ENCODE measurements at regions not wholly inside any gene's neighbourhood (a gene's known extent, or its start where the extent isn't known, plus 50 kb on each side); places are given as distances from the start of the nearest gene placed in this dataset.

GRCh38 chr15:47552978-47553608 is 164.2 kb upstream of the SEMA6D start:
- DNase-seq: no peak

DNA sequence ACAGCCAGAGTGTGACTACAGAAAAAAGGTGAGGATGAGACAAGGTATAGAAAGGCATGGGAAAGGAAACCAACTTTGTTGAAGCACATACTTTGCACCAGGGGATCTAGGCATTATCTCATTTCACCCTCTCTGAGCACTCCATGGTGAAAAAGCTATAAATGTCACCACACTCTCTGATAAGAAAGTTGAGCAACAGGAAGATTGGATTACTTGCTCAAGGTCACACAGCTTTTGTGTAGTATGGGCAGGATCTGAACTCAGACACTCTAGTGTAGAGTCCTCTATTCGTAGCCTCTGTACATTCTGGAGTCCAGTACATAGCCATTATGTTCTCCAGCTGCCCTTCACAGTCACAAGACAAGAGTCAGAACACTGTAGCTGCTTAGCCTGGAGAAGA is 163.4 kb upstream of the SEMA6D start:
- DNase-seq: no peak

DNA sequence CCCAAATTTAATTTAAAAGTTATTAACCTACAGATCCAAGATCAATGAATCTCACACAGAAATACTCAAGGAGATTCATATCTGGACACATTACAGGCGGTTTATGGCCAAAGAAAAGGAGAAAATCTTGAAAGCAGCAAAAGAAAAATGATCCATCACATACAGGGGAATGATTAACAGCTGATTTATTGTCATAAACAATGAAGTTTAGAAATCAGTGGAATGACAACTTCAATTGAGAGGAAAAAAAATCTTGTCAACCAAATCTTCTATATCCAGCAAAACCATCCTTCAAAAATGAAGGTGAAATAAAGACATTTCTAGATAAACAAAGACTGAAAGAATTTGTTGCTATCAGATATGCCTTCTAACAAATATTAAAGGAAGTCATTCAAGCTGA is 156.2 kb upstream of the SEMA6D start:
- DNase-seq: no peak

- DNase-seq: no peak
Observed at GRCh38 chr15:47565949-47566348, 151.4 kb upstream of the SEMA6D start.

- DNase-seq: no peak
Observed at GRCh38 chr15:47566610-47567009, 150.7 kb upstream of the SEMA6D start.

DNA sequence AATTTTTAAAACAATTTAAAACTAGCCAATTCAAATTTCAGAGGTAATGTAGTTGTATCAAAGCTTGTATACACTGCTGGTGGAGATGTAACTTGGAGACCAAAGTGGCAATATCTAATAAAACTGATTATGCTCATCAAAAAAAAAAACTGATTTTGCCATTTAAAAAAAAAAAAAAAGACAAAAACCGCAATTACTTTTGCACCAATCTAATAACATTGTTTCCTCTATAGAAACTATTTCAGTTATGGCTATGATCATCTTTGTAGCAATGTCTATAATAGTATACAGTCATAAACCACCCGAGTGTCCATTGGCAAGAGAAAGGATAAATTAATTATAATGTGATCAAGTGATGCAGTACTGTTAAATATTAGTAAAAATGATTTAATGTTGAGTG is 149.3 kb upstream of the SEMA6D start:
- DNase-seq: no peak

DNA sequence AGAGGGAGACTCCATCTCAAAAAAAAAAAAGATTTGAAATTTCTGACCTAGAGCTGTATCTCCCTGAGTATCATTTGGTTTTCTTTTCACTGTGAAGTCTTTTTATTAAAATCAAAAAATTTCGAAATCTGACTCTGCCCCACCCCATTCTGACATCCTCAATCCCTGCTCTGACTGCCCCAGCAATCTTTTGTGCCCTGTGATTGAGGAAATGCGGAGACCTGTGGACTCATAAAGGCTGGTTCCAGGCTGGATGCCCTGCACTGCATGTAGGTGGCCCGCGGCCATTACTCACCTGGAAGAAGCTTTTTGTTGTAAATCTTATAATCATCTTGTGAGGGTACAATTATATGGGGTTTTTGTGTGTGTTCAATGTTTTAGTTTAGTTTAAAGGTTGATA is 147.3 kb upstream of the SEMA6D start:
- no peak for DNase-seq

- no peak for DNase-seq
Observed at GRCh38 chr15:47570451-47570850, 146.9 kb upstream of the SEMA6D start.

DNA sequence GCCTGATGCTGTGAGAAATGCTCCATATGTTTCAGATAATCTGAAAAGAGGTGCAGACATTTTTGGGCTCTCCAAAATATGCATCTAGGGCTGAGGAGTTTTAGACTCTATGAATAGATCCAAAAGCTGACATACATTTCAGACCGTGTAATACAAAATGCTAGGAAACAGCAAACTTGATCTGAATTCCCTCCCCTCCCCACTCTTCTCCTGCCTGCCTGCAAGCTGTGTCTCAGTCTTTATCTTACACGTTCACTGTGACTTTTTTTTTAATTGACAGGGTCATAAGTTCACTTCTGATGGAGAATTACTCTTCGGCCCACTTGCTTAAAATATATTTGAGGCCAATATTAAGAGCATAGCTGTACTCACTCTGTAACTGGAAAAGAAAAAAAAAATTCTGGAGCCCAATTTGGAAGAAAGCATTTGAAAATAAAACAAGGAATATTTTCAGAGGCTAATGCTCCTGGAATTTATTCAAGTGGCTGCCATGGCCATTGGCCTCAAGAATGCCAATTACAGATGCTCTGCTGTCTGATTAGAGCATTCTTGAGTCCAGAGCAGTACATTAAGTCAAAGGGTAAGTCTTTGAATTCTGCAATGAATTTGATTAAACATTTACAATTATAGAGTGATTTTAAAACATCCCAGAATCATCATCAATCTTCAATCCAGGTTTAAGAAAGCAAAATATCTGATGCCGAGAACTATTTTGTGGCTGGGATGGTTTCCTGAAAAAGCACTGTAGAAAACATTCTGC is 146.2 kb upstream of the SEMA6D start:
- no peak for DNase-seq

GRCh38 chr15:47573673-47574072 is 143.6 kb upstream of the SEMA6D start:
- no peak for DNase-seq

DNA sequence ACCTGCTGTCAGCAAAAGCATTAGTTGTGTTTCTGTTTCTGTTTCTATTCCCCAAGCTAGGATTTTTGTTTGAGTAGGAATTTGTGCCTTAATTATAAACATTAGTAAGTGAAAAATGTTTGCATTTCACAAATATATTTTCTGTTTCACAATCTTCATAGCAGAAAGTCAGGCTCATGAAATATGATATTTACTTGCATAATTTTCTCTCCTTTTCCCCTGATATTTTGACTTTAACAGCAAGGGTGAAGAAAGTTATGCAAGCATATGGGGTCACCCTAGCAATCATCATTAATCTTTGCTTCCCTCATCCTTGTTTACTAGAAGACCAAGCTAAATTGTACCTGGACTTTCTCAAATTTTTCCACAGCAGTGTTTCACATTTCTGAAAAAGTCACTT is 140.3 kb upstream of the SEMA6D start:
- no peak for DNase-seq

- DNase-seq: no peak
Observed at GRCh38 chr15:47577461-47577860, 139.8 kb upstream of the SEMA6D start.

DNA sequence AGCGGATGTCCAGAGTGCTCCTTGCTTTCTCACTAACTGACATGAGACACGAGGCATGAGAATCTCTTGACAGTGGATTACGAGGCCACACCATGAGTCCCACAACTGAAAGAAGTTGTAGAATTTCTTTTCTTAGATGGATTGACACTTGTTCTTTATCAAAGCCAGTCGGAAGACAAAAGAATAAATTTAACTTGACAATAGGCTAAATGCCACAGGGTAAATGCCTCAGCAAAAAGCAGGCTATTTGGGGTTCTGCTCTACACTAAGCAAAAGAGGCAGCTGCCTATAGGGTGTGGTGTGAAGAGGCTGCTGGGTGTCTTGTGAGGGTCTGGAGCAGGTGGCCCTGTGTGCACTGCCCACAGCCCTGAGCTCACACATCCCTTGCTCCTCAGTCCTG is 135.1 kb upstream of the SEMA6D start:
- DNase-seq: no peak

DNA sequence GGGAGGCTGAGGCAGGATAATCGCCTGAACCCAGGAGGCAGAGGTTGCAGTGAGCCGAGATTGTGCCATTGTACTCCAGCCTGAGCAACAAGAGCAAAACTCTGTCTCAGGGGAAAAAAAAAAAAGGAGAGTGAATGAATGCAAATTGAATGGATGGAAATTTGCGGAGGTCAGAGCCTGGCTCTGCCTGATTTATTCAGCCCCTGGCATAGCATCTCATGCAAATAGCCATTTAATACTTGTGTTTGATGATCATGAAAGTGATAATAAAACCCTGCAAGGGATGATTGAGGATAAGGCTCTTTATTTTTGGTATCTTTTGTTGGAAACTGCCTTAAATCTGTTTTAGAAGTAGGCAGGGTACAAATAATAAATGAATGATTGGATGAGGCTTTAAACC is 133.0 kb upstream of the SEMA6D start:
- DNase-seq: no peak

DNA sequence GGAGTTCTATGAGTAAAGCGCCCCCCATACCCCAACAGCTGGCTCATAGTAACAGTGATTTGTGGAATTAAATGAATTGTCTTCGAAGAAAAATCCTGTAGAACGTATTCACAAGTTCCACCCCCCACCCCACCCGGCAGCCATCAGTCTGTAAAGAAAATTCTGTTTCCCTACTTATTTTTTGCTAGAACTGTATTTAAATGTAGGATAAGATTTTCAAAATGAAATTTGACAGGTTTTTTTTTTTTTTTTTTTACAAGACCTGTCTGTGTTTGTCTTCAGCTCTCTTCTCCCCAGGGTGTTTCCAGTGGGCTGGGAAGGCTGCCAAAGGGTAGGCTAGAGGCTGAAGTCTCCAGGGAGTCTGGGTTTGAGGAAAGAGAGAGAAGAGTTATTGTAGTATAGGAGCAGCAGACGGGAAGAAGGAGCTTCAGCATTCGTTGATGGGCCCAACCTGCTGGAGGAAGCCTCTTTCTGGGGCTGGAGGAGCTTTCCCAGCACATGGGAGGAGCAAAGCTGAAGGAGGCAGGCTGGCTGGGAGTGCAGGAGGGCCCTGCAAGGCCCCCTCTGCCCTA is 130.6 kb upstream of the SEMA6D start:
- peak; percentile 89 for DNase-seq

DNA sequence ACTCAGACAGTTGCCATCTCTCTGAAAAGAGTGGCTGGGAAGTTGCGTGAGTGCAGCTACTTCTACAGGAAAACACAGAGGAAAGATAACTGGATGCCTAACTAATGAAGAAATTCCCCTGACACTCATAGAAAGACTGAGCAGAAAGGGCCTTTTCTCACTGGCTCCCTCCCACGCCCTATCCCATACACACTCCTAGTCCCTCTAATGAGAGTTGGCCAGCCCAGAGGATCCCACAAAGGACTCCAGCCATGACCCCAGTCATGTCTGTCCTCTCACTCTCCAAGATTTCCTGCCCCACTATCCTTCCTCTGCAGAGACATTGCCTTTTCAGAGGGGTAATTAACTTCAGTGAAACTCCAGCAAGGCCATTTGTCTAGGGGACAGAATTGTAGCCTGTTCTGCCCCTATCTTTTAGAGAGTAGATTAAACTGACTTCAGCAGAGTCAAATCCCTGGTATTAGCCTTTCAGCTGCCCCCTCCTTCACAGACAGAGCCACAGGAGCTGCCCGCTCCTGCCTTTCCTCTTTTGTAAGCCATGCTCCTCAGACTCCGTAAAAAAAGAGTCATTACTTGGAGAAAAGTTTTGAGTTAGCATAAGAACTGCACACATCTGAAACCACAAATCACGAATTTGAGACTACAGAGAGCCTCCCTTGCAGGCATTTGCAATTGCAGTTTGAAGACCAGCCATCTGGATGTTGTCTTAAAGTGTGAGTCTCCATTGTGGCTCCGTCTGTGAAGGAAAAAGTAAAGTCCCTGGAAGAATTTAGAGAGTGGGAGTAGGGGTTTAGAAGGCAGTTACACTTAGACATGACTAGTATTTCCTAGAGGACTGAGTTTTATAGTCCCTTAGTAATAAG is 129.1 kb upstream of the SEMA6D start:
- DNase-seq: no peak

DNA sequence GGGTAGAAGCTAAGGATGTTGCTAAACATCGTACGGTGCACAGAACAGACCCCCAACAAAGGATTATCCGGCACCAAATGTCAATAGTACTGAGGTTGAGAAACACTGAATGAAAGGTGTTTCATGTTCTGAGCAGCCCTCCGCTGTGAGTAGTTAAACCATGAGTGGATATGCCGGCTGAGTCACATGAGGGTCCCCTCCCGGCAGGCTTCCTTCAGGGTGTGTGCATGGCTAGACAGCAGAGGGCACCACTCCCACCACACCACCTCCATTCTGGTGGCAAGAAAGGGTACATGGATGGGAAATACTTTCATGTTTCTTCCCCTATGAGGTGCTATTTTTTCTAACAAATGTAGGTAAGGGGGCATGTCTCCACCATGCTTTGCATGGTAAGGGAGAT is 128.3 kb upstream of the SEMA6D start:
- peak; percentile 22 for DNase-seq

DNA sequence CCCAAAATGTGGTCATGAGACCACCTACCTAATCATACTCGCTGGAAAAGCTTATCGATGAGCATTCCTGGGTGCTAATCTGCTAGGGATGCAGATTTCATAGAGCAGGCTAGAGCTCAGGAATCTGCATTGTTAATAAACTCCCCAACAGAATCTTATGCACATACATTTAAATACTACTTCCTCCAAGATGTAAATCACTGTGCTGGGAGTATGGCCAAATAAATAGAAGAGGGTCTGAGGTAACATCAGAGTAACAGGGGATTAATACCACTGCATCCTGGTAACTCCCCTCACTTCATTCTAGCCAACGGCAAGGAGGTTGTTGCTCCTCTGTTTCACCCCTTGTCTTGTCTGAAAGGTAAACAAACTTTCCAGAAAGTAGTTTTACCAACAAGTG is 118.3 kb upstream of the SEMA6D start:
- DNase-seq: no peak

DNA sequence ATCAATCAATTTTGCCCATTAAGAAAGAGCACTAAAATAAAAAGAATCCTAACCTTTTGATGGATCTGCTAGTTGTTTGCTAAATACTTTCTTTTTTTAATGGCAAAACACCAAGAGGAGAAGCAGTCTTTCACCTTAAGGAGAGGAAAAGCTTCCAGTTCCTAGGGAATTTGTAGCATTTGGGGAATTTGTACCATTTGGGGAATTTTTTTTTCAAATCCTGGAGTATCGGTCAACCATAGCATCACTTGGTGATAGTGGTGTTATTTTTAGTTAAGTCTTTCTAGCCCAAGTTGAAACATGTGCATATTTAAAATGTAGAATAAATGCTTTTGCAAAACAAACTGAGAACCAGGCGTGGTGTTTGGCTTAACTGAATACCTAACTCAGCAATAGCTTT is 117.5 kb upstream of the SEMA6D start:
- DNase-seq: no peak

- DNase-seq: no peak
Observed at GRCh38 chr15:47602121-47602520, 115.2 kb upstream of the SEMA6D start.

- no peak for DNase-seq
Observed at GRCh38 chr15:47603026-47603425, 114.3 kb upstream of the SEMA6D start.

- peak; percentile 43 for DNase-seq
Observed at GRCh38 chr15:47607695-47608094, 109.6 kb upstream of the SEMA6D start.

DNA sequence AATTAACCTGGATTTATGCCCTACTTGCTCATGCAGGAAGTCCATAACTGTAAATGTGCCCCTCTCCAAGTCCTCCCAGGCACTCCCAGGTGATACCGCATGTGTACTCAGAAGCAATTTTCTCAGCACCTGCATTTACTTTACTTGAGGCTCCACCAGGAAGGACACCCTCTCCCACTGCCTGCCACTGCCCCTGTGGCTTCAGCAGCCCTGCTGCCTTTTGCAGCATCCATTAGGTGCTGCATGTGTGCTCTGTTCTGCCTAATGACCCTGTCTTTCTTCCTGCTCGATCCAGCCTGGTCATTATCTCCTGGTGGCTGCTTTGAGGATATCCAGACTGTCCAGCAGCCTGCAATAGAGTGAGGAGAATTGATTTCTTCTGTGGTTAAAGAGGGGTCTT is 107.6 kb upstream of the SEMA6D start:
- peak; percentile 69 for DNase-seq

DNA sequence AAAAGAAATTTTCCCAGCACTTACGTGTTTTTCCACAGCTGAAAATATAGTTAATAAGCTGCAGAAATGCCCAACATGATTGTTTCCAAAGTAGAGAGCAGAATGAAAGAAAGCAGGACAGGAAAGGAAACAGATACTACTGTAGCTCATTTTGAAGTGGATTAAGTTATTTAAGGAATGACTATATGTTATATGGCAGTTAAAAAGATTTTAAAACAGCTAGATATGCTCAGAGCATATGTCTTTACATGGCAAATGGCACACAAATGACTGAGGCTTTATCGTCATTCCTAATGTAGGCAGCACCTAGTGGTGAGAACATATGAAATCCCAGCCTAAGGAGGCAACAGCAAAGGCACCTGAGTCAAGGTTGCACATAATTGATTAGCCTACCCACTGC is 106.6 kb upstream of the SEMA6D start:
- no peak for DNase-seq

All from COR-L47 (cell line).